HG02943 (cell line): ENCODE measurements at regions not wholly inside any gene's neighbourhood (a gene's known extent, or its start where the extent isn't known, plus 50 kb on each side); places are given as distances from the start of the nearest gene placed in this dataset.
A peak's percentile ranks its signal among the peaks of the same experiment; 100 is the strongest.
"Not testable (repeated sequence)": the region's sequence is repeated elsewhere in the genome, so short reads cannot be mapped to it uniquely, and the experiment has no call there.

Experiments used
- ATAC-seq: cut with Tn5 transposase; IDR thresholded peaks from one replicate; pipeline ENCODE4 v1.9.1; 2021; ENCODE audit warnings: mild to moderate bottlenecking, low read depth, moderate library complexity; ENCODE audit not compliant: unreplicated experiment

DNA sequence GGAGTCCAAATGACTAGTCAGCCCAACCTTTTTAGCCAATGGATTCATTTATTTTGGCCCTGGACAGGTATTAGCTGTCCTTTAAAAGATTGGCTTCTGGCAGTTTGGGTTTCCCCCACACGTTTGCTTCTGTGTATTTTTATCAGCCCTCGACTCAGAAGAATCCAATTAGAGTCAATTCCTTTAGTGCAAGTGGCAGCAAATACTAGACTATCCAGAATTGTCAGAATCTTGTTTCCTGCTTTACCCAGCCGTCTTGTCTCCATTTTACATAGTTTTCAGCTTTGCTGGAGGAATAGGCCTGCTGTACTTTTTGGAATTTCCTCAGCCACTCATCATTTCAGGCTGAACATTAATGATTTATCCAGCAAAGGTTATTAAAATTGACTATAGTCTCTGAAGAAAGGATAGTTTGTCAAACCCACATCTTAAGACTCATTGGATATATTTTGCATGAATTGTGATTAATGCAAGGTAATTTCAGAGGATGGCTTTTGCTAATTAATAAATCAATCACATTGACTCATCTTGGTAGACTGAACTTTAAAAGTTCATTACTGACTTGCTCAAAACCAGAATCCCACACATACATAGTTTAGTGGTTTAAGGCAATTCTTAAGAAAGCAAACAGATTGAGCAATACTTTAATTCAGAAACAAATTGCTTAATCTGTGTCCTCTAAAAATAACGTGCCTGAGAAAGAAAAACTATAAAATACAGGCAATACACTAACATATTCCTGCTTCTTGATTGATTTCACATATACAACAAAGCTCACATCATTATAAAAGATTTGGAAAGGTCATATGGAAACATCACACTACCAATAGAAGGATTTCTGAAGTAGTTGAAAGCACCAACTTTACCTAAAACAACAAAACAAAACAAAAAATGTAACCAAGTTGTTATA, 62.9 kb upstream of the ZNF217 start:
- ATAC-seq: no peak

DNA sequence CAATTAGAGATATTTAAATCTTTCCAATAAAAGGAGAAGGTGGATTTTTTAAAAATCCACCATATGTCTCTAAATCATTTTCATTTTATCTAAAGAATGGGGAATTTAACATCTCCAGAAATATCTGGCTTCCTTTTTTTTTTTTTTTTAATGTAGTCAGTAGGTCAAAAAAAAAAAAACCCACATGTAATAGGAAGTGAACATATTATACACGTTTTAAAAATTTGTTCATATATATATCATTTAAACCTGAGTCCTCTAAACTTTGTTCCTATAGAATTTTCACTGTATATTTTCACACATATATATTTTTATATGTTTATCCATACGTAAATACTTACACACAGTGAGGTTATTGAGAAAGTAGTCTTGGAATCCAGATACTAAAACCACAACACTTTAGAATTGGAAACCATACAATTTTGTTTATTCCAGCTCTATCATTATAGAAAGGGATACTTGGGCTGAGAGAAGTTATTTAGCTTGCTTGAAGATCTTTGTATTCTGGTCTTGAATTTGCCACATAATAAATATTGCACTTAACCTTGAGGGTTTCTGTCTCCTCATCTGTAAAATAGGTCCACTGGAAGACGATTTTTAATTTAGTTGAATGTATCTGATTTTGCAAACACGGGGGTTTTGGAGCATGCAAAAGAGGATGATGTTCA, 62.1 kb upstream of the ZNF217 start:
- no peak for ATAC-seq

- ATAC-seq: no peak
These were observed 61.4 kb upstream of the ZNF217 start for GRCh38 chr20:53654932-53655624.

DNA sequence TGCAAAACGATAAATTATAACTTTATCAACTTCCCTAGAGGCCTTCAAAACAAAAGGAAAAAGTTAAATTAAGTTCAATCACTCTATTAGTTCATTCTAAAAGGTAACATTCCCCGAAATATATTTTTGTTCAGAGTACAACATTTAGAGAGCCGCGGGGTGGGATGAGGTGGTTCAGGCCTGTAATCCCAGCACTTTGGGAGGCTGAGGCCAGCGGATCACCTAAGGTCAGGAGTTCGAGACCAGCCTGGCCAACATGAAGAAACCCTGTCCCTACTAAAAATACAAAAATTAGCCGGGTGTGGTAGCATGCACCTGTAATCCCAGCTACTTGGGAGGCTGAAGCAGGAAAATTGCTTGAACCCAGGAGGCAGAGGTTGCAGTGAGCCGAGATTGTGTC, 60.9 kb upstream of the ZNF217 start:
- ATAC-seq: not testable (repeated sequence)

GRCh38 chr20:53652859-53653517, 59.3 kb upstream of the ZNF217 start:
- ATAC-seq: peak; percentile 11

- ATAC-seq: peak; percentile 68
These were observed 58.6 kb upstream of the ZNF217 start for GRCh38 chr20:53652090-53652858.

DNA sequence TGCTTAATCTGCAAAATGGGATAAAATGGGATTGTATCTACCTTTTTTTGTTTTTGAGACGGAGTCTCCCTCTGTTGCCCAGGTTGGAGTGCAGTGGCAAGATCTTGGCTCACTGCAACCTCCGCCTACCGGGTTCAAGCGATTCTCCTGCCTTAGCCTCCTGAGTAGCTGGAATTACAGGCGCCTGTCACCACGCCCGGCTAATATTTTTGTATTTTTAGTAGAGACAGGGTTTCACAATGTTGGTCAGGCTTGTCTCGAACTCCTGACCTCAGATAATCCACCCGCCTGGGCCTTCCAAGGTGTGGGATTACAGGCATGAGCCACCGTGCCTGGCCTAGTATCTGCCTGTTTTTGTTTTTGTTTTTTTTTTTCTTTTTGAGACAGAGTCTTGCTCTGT, 55.9 kb upstream of the ZNF217 start:
- ATAC-seq: not testable (repeated sequence)

DNA sequence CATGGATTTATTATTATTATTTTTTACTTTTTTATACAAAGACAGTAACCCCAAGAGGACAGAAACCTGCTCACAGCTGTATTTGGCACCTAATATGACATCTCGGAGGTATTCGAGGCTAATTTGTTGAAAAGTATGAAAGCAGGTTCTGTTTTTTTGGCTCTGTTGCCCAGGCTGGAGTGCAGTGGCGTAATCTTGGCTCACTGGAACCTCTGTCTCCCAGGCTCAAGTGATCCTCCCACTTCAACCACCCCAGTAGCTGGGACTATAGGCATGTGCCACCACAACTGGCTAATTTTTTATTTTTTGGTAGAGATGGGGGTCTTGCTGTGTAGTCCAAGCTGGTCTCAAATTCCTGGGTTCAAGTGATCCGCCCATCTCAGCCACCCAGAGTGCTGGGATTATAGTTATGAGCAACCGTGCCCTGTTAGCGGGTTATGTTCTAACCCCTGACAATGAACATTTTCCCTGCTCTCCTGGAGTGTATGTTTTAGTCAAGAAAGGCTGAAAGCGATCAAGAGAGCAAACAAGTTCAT, 53.7 kb upstream of the ZNF217 start:
- ATAC-seq: no peak

GRCh38 chr20:53646550-53646949, 52.9 kb upstream of the ZNF217 start:
- no peak for ATAC-seq

DNA sequence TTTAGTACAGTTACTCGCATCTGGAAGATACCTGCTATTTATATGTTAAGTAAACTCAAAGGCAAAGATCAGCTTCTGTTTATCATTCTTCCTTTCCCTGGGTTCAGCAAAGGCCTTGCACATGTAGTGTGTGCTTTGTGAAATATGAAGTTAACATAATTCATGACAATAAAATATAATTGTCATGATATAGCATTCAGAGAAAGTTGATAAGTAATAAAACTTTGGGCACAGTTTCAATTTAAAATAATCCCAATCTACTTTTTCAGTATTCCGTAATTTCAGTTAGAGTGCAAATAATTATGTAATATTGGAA, 51.9 kb upstream of the ZNF217 start:
- ATAC-seq: no peak

- not testable (repeated sequence) for ATAC-seq
These were observed 50.5 kb upstream of the ZNF217 start for GRCh38 chr20:53644108-53644507.
